Astrocyte (in vitro differentiated cells and primary cell): ENCODE measurements at regions not wholly inside any gene's neighbourhood (a gene's known extent, or its start where the extent isn't known, plus 50 kb on each side); places are given as distances from the start of the nearest gene placed in this dataset.

Source experiments
- DNase-seq: peaks from one replicate; pipeline ENCODE4 v3.0.0-alpha.2; 2010; ENCODE audit warnings: low read depth
- FAIRE-seq: peaks from 2 replicates; lab custom pipeline; 2011; peaks lifted over from hg19 to GRCh38; lab: Jason Lieb, UNC
- H2AFZ ChIP-seq: 2 replicates; pipeline ENCODE4 v1.6.0; 2012; ENCODE audit warnings: low read depth, low read length, inconsistent platforms
- H3K27ac ChIP-seq: 2 replicates; pipeline ENCODE4 v1.5.1; 2011; ENCODE audit warnings: low read depth, low read length, inconsistent platforms
- H3K27me3 ChIP-seq: 2 replicates; pipeline ENCODE4 v1.6.0; 2011; ENCODE audit warnings: low read length, inconsistent platforms; ENCODE audit not compliant: insufficient read depth
- H3K36me3 ChIP-seq: 2 replicates; pipeline ENCODE4 v1.5.1; 2011; ENCODE audit warnings: low read length, inconsistent platforms; ENCODE audit not compliant: insufficient read depth
- H3K4me1 ChIP-seq: 2 replicates; pipeline ENCODE4 v1.5.1; 2011; ENCODE audit warnings: low read length, inconsistent platforms; ENCODE audit not compliant: insufficient read depth
- H3K4me2 ChIP-seq: 2 replicates; pipeline ENCODE4 v1.6.0; 2012; ENCODE audit warnings: low read length, inconsistent platforms
- H3K4me3 ChIP-seq: 2 replicates; pipeline ENCODE4 v1.5.1; 2011; ENCODE audit warnings: low read depth, mild to moderate bottlenecking, low read length, inconsistent platforms; ENCODE audit not compliant: insufficient read depth
- H3K79me2 ChIP-seq: 2 replicates; pipeline ENCODE4 v1.6.0; 2012; ENCODE audit warnings: mild to moderate bottlenecking, low read length, inconsistent platforms; ENCODE audit not compliant: insufficient read depth
- H3K9ac ChIP-seq: 2 replicates; pipeline ENCODE4 v1.6.0; 2012; ENCODE audit warnings: mild to moderate bottlenecking, low read length, inconsistent platforms
- H3K9me3 ChIP-seq: 2 replicates; pipeline ENCODE4 v1.5.1; 2012; ENCODE audit warnings: low read depth, mild to moderate bottlenecking, low read length, inconsistent platforms; ENCODE audit not compliant: insufficient read depth
- H4K20me1 ChIP-seq: 2 replicates; pipeline ENCODE4 v1.6.0; 2012; ENCODE audit warnings: low read length, inconsistent platforms; ENCODE audit not compliant: insufficient read depth
- H3K27ac Mint-ChIP-seq: one replicate; pipeline ENCODE4 v1.8.0; 2021; ENCODE audit warnings: mild to moderate bottlenecking, mixed read lengths; ENCODE audit not compliant: unreplicated experiment
- H3K27me3 Mint-ChIP-seq: one replicate; pipeline ENCODE4 v1.8.0; 2021; ENCODE audit warnings: low read depth, mixed read lengths; ENCODE audit not compliant: unreplicated experiment
- H3K36me3 Mint-ChIP-seq: one replicate; pipeline ENCODE4 v1.8.0; 2021; ENCODE audit warnings: low read depth, mixed read lengths; ENCODE audit not compliant: unreplicated experiment
- H3K4me1 Mint-ChIP-seq: one replicate; pipeline ENCODE4 v1.8.0; 2021; ENCODE audit warnings: low read depth, mixed read lengths; ENCODE audit not compliant: unreplicated experiment
- H3K4me3 Mint-ChIP-seq: one replicate; pipeline ENCODE4 v1.8.0; 2021; ENCODE audit warnings: mild to moderate bottlenecking, moderate library complexity, mixed read lengths; ENCODE audit not compliant: unreplicated experiment
- H3K9me3 Mint-ChIP-seq: one replicate; pipeline ENCODE4 v1.8.0; 2021; ENCODE audit warnings: mild to moderate bottlenecking, mixed read lengths; ENCODE audit not compliant: unreplicated experiment
- EZH2 ChIP-seq: IDR thresholded peaks from 2 replicates; pipeline ENCODE4 v1.6.1; 2012; ENCODE audit warnings: mild to moderate bottlenecking, low read length, inconsistent platforms; ENCODE audit not compliant: insufficient read depth
- TF ChIP-seq, protein P1 (sequence below): IDR thresholded peaks from 2 replicates; pipeline ENCODE4 v1.5.1; 2011; ENCODE audit warnings: low read depth, mild to moderate bottlenecking, inconsistent platforms, low read length, moderate library complexity; ENCODE audit not compliant: insufficient read depth

GRCh38 chr6:87945181-87945580 is 102.5 kb upstream of the SPACA1 start:
- Histone ChIP-seq H3K27me3 (peaks cover 2% of the 10 kb centered on the region), H3K9me3 (no peaks in the 10 kb centered on the region), H4K20me1 (no peaks in the 10 kb centered on the region), H3K4me3 (no peak overlapping the region), H3K9ac (no peak overlapping the region), H3K27ac (no peak overlapping the region), H2AFZ (no peak overlapping the region), H3K79me2 (no peaks in the 10 kb centered on the region), H3K4me1 (no peaks in the 10 kb centered on the region), H3K36me3 (no peaks in the 10 kb centered on the region), H3K4me2 (peak overlapping the region; percentile 2)
- H3K4me3 Mint-ChIP-seq: no peak overlapping the region
- peaks cover 22% of the 10 kb centered on the region for H3K4me1 Mint-ChIP-seq
- peak overlapping the region; percentile 72 for H3K27ac Mint-ChIP-seq
- no peaks in the 10 kb centered on the region for H3K36me3 Mint-ChIP-seq
- FAIRE-seq (no peak), DNase-seq (no peak)
- H3K27me3 Mint-ChIP-seq: no peaks in the 10 kb centered on the region
- TF ChIP-seq, protein P1, sequence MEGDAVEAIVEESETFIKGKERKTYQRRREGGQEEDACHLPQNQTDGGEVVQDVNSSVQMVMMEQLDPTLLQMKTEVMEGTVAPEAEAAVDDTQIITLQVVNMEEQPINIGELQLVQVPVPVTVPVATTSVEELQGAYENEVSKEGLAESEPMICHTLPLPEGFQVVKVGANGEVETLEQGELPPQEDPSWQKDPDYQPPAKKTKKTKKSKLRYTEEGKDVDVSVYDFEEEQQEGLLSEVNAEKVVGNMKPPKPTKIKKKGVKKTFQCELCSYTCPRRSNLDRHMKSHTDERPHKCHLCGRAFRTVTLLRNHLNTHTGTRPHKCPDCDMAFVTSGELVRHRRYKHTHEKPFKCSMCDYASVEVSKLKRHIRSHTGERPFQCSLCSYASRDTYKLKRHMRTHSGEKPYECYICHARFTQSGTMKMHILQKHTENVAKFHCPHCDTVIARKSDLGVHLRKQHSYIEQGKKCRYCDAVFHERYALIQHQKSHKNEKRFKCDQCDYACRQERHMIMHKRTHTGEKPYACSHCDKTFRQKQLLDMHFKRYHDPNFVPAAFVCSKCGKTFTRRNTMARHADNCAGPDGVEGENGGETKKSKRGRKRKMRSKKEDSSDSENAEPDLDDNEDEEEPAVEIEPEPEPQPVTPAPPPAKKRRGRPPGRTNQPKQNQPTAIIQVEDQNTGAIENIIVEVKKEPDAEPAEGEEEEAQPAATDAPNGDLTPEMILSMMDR: no peak
- no peak for TF ChIP-seq EZH2
- H3K9me3 Mint-ChIP-seq: no peaks in the 10 kb centered on the region

DNA sequence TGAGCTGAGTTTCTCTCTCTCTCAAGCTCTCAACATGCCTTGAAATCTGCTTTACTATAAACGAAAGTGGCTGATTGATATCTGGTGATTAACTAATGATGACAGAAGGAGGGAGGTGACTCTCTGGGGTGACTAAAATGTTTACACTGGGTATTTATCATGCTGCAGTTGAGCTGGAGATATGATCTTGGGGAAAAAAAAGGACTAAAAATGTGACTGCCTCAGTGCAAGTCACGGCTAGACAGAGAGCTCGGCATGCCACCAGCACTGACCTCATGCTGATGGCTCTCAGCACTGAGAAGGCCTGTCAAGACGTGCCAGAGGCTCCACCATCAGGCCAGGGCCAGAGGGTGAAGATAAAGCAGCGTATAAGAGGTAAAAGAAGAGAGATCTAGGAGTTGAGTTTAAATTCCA is 103.1 kb upstream of the SPACA1 start:
- no peaks in the 10 kb centered on the region for H3K36me3 ChIP-seq
- H3K79me2 ChIP-seq: no peaks in the 10 kb centered on the region
- H3K36me3 Mint-ChIP-seq: no peaks in the 10 kb centered on the region
- H2AFZ ChIP-seq: peak overlapping the region; percentile 1
- H3K27me3 Mint-ChIP-seq: no peaks in the 10 kb centered on the region
- H3K27me3 ChIP-seq: peaks cover 2% of the 10 kb centered on the region
- no peaks in the 10 kb centered on the region for H3K9me3 Mint-ChIP-seq
- H3K9me3 ChIP-seq: no peaks in the 10 kb centered on the region
- peak overlapping the region; percentile 2 for H3K4me2 ChIP-seq
- peak; percentile 78 for DNase-seq
- no peaks in the 10 kb centered on the region for H3K4me1 ChIP-seq
- H4K20me1 ChIP-seq: no peaks in the 10 kb centered on the region
- peaks cover 22% of the 10 kb centered on the region for H3K4me1 Mint-ChIP-seq
- no peak overlapping the region for H3K4me3 ChIP-seq
- H3K27ac Mint-ChIP-seq: peak overlapping the region; percentile 75
- TF ChIP-seq, protein P1: peak; percentile 10
- TF ChIP-seq EZH2: no peak
- no peak overlapping the region for H3K9ac ChIP-seq
- H3K4me3 Mint-ChIP-seq: no peak overlapping the region
- FAIRE-seq: peak; percentile 85
- no peak overlapping the region for H3K27ac ChIP-seq

- no peaks in the 10 kb centered on the region for H3K4me1 ChIP-seq
- H3K36me3 ChIP-seq: no peaks in the 10 kb centered on the region
- no peak overlapping the region for H3K4me2 ChIP-seq
- Mint-ChIP-seq H3K4me1 (peaks cover 22% of the 10 kb centered on the region), H3K27ac (peak overlapping the region; percentile 28), H3K36me3 (no peaks in the 10 kb centered on the region), H3K9me3 (no peaks in the 10 kb centered on the region), H3K27me3 (no peaks in the 10 kb centered on the region), H3K4me3 (no peak overlapping the region)
- H2AFZ ChIP-seq: no peak overlapping the region
- H3K9me3 ChIP-seq: no peaks in the 10 kb centered on the region
- FAIRE-seq (no peak), DNase-seq (no peak)
- H4K20me1 ChIP-seq: no peaks in the 10 kb centered on the region
- no peak overlapping the region for H3K4me3 ChIP-seq
- H3K27me3 ChIP-seq: peaks cover 2% of the 10 kb centered on the region
- H3K9ac ChIP-seq: no peak overlapping the region
- H3K79me2 ChIP-seq: no peaks in the 10 kb centered on the region
- no peak overlapping the region for H3K27ac ChIP-seq
- no peak for TF ChIP-seq EZH2
- TF ChIP-seq, protein P1: no peak
Observed at GRCh38 chr6:87943191-87943590, 104.5 kb upstream of the SPACA1 start.
